ENCODE measurements at regions not wholly inside any gene's neighbourhood (a gene's known extent, or its start where the extent isn't known, plus 50 kb on each side); places are given as distances from the start of the nearest gene placed in this dataset.

DNA sequence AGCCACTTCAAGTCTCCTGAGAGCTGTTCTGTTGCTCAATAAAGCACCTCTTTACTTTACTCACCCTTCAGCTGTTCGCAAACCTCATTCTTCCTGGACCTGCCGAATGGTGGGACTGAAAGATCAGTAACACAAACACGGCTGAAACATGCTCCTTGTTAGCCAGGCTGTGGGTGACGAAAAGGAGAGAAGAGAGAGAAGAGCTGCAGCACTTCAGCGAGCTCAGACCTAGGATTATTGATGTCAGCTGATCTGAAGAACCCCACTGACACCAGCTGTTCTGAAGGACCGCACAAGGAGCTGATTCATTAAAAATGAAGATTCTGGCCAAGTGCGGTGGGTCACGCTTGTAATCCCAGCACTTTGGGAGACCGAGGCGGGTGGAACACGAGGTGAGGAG, 2020.0 kb upstream of the ADGRL3 start:
- H3K27ac ChIP-seq: no peak overlapping the region
- TF ChIP-seq, protein P1, sequence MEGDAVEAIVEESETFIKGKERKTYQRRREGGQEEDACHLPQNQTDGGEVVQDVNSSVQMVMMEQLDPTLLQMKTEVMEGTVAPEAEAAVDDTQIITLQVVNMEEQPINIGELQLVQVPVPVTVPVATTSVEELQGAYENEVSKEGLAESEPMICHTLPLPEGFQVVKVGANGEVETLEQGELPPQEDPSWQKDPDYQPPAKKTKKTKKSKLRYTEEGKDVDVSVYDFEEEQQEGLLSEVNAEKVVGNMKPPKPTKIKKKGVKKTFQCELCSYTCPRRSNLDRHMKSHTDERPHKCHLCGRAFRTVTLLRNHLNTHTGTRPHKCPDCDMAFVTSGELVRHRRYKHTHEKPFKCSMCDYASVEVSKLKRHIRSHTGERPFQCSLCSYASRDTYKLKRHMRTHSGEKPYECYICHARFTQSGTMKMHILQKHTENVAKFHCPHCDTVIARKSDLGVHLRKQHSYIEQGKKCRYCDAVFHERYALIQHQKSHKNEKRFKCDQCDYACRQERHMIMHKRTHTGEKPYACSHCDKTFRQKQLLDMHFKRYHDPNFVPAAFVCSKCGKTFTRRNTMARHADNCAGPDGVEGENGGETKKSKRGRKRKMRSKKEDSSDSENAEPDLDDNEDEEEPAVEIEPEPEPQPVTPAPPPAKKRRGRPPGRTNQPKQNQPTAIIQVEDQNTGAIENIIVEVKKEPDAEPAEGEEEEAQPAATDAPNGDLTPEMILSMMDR (conservative IDR thresholded peaks at IDR 0.05): no peak

DNA sequence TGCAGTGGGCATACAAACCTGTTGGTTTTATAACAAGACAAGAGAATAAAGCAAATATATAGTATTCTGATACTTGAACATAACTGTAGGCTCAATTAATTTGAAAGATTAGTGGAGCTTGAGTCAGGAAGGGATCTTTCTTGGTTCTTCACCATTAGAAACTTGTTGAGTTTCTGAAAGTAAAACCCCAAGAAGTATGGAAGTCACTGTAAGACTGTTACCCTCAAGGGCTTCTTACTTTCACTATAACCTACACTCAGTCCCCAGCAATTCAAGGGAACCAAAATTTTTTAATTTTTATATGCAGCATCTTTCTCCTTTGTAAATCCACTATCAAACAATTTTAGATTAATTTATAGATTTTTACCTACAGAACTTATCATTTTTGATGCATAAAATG, 2019.2 kb upstream of the ADGRL3 start:
- H3K27ac ChIP-seq: no peak overlapping the region
- TF ChIP-seq, protein P1 (conservative IDR thresholded peaks at IDR 0.05): no peak

DNA sequence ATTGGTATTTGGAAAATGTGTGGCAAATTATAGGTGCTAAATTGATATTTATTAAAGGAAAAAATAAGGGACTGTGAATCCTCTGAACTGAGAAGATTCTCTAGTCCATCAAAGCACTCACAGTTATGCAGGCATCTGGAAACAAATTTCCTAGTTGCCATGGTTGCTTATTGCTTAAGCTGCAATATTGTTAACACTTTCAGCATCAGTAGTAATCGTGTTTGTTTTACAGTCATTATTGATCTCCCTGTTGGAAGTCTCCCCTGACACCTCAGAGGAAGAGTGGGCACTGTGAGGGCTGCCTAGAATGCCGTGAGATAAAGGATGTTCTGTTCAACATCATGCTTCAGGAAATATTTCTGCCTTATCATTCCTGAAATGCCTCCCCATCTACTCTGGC, 2004.3 kb upstream of the ADGRL3 start:
- TF ChIP-seq, protein P1 (conservative IDR thresholded peaks at IDR 0.05): no peak
- no peak overlapping the region for H3K27ac ChIP-seq

DNA sequence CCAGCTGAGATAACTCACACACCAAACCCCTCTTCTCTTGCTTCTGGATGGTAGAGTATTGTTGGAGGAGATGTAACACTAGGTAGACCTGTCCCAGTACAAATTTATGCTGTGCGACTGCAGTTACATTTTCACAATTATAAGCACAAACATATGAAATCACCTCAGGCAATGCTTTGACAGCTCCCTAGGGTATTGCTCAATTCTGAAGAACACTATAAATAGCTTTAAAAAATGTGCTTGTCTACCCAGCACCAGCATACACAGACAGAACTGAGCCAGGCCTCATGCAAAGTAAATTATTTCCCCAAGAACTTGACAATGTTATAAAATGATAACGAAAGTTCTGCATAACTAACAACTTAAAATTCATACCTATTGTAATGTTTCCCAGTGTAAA, 1999.1 kb upstream of the ADGRL3 start:
- H3K27ac ChIP-seq: no peak overlapping the region
- TF ChIP-seq, protein P1 (conservative IDR thresholded peaks at IDR 0.05): no peak

DNA sequence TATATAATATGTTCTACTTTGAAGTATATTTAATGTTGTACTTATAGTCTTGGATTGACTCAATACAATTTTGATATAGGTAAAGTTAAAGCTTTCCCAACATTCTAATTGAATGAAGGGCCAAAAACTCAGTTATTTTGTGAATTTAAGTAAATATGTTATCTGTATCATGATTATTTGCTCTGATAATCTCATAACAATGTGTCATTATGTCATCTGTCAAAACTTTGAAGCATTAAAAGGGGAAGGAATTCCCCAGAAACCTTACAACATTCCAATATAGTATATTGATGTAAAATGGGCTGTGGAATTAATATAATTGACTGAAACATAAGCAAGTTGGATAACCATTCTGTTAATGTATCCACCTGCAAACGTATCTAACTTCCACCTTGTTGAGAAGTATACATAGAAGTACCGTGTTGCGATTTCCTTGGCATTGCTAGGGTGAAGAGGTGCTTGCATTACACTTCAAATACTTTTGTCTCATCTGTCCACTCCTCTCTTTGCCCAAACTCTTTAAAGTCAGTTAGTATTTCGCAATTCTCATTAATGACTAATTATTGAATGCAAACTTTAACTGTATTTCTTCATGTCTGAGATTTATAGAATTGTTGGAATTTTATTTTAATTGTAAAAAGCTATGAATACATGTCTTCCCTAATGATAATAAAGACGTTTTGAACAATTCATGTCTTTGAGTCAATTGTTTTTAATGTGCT, 1982.1 kb upstream of the ADGRL3 start:
- no peak overlapping the region for H3K27ac ChIP-seq
- TF ChIP-seq, protein P1 (conservative IDR thresholded peaks at IDR 0.05): no peak

DNA sequence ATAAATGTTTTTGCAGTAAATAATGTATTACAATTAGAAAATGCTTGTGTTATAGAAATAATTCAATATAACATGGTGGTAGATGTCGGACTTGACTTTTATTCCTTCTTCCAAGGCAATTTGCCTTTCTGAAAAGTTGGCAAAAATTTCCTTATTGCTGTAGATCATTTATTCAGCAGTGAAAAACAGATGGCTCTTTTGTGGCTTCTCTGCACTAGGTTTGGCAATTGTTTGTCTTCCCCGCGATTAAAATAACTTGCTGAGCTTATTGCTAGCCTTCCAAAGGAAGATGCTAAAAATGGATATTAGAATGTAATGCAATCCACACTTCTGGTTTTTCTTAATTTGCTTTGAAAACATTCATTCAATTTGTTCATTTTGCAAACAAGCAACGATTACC, 1977.9 kb upstream of the ADGRL3 start:
- TF ChIP-seq, protein P1 (conservative IDR thresholded peaks at IDR 0.05): no peak
- no peak overlapping the region for H3K27ac ChIP-seq

DNA sequence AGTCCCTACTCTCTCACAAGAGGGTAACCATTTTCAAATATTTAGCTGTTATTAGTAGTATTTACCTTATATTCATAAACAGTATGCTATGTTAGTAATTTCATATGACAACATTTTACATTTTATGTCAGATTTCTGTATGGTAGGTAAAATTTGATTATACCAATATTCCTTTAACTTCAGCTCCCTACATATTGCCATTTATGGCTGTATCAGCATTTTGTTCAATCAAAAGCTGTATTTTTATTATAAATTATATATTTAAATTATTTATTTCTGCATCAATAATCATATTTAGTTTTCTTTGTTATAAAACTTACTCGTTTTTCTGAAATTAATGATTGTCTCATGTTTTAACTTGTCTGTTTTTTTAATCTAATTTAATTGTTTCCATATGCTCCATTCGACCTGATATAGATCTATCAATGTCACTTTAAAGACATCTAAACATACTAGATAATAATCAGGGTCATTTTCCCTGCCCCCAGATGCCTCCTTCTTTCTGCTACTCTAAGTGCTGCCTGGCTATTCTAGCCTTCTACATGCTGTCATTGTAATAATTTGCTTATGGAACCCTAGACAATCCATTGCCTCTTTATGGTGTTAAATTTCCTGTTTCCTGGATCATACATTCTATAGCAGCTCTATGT, 1976.7 kb upstream of the ADGRL3 start:
- H3K27ac ChIP-seq: no peak overlapping the region
- TF ChIP-seq, protein P1 (conservative IDR thresholded peaks at IDR 0.05): no peak
